ENCODE measurements at regions not wholly inside any gene's neighbourhood (a gene's known extent, or its start where the extent isn't known, plus 50 kb on each side); places are given as distances from the start of the nearest gene placed in this dataset.

GRCh38 chr2:157107460-157107859, 150.0 kb upstream of the GALNT5 start:
- H4K8ac ChIP-seq (ENCODE audit: low read depth, low read length): no peak overlapping the region
- H2BK15ac ChIP-seq (ENCODE audit: low read length): no peak overlapping the region
- no peaks in the 10 kb centered on the region for H3K4me1 ChIP-seq (ENCODE audit: control insufficient read depth in 2 of 2, insufficient read depth in 1 of 2, low read depth in 1 of 2, low read length in 2 of 2)
- H2BK5ac ChIP-seq (ENCODE audit: low read length): no peak overlapping the region
- H3K4me3 ChIP-seq (ENCODE audit: low read length in 2 of 2): no peak overlapping the region
- no peaks in the 10 kb centered on the region for H3K36me3 ChIP-seq (replicated peaks in 1 of 2; ENCODE audit: control insufficient read depth in 2 of 2, insufficient read depth in 2 of 2, low read length in 2 of 2)
- H3K18ac ChIP-seq (ENCODE audit: low read length): no peak overlapping the region
- no peak overlapping the region for H3K27ac ChIP-seq (replicated peaks; ENCODE audit: low read length)
- no peak overlapping the region for H3K14ac ChIP-seq (ENCODE audit: low read length)
- no peak overlapping the region for H3K4me2 ChIP-seq (ENCODE audit: insufficient read depth, low read length, poor library complexity, severe bottlenecking)
- no peak overlapping the region for H2BK12ac ChIP-seq (ENCODE audit: low read length)
- no peak overlapping the region for H2AFZ ChIP-seq (ENCODE audit: low read length)
- H3K79me1 ChIP-seq (ENCODE audit: low read depth, low read length): no peaks in the 10 kb centered on the region
- no peak overlapping the region for H4K91ac ChIP-seq (ENCODE audit: low read depth, low read length, poor library complexity)
- no peak for DNase-seq (ENCODE audit: low spot score)
- no peak overlapping the region for H3K4ac ChIP-seq (ENCODE audit: low read length)
- no peak overlapping the region for H3K9ac ChIP-seq (ENCODE audit: low read depth, low read length, poor library complexity)
- H3K9me3 ChIP-seq (replicated peaks in 1 of 2; ENCODE audit: control insufficient read depth in 2 of 2, insufficient read depth in 1 of 2, low read depth in 1 of 2, low read length in 2 of 2): peaks cover 0 to 1% of the 10 kb centered on the region in 2 donors
- H3K23ac ChIP-seq (ENCODE audit: low read depth, low read length, poor library complexity): no peak overlapping the region
- H3K27me3 ChIP-seq (ENCODE audit: control insufficient read depth in 3 of 3, insufficient read depth in 3 of 3, low read depth in 1 of 3, low read length in 3 of 3): no peaks in the 10 kb centered on the region
- H2BK120ac ChIP-seq (ENCODE audit: low read depth, low read length): no peak overlapping the region
- H2AK5ac ChIP-seq (ENCODE audit: low read depth, low read length): no peak overlapping the region
- WGBS, 2 donors (ENCODE audit: extremely low coverage in 2 of 2, insufficient read length in 2 of 2, insufficient replicate concordance in 1 of 2): no CpG with 5 or more reads among the region's 1 CpG

GRCh38 chr2:157107877-157108276, 149.6 kb upstream of the GALNT5 start:
- Histone ChIP-seq H3K9ac (ENCODE audit: low read depth, low read length, poor library complexity) (no peak overlapping the region), H2BK5ac (ENCODE audit: low read length) (no peak overlapping the region), H2AK5ac (ENCODE audit: low read depth, low read length) (no peak overlapping the region), H3K36me3 (replicated peaks in 1 of 2; ENCODE audit: control insufficient read depth in 2 of 2, insufficient read depth in 2 of 2, low read length in 2 of 2) (no peaks in the 10 kb centered on the region), H3K27ac (replicated peaks; ENCODE audit: low read length) (no peak overlapping the region), H2BK120ac (ENCODE audit: low read depth, low read length) (no peak overlapping the region), H3K23ac (ENCODE audit: low read depth, low read length, poor library complexity) (no peak overlapping the region), H4K8ac (ENCODE audit: low read depth, low read length) (no peak overlapping the region), H4K91ac (ENCODE audit: low read depth, low read length, poor library complexity) (no peak overlapping the region), H3K4me2 (ENCODE audit: insufficient read depth, low read length, poor library complexity, severe bottlenecking) (no peak overlapping the region), H2AFZ (ENCODE audit: low read length) (no peak overlapping the region), H3K18ac (ENCODE audit: low read length) (no peak overlapping the region), H3K79me1 (ENCODE audit: low read depth, low read length) (no peaks in the 10 kb centered on the region), H2BK12ac (ENCODE audit: low read length) (no peak overlapping the region), H3K27me3 (ENCODE audit: control insufficient read depth in 3 of 3, insufficient read depth in 3 of 3, low read depth in 1 of 3, low read length in 3 of 3) (no peaks in the 10 kb centered on the region), H2BK15ac (ENCODE audit: low read length) (no peak overlapping the region), H3K4me1 (ENCODE audit: control insufficient read depth in 2 of 2, insufficient read depth in 1 of 2, low read depth in 1 of 2, low read length in 2 of 2) (no peaks in the 10 kb centered on the region), H3K14ac (ENCODE audit: low read length) (peak overlapping the region; percentile 8), H3K4me3 (ENCODE audit: low read length in 2 of 2) (no peak overlapping the region), H3K9me3 (replicated peaks in 1 of 2; ENCODE audit: control insufficient read depth in 2 of 2, insufficient read depth in 1 of 2, low read depth in 1 of 2, low read length in 2 of 2) (peaks cover 0 to 1% of the 10 kb centered on the region in 2 donors), H3K4ac (ENCODE audit: low read length) (no peak overlapping the region)
- WGBS, 2 donors (ENCODE audit: extremely low coverage in 2 of 2, insufficient read length in 2 of 2, insufficient replicate concordance in 1 of 2): no CpG with 5 or more reads among the region's 2 CpGs
- DNase-seq (ENCODE audit: low spot score): no peak

GRCh38 chr2:157122776-157123175, 134.7 kb upstream of the GALNT5 start:
- Histone ChIP-seq H3K23ac (ENCODE audit: low read depth, low read length, poor library complexity) (no peak overlapping the region), H2AK5ac (ENCODE audit: low read depth, low read length) (no peak overlapping the region), H3K4me1 (ENCODE audit: control insufficient read depth in 2 of 2, insufficient read depth in 1 of 2, low read depth in 1 of 2, low read length in 2 of 2) (no peaks in the 10 kb centered on the region), H2BK5ac (ENCODE audit: low read length) (no peak overlapping the region), H4K91ac (ENCODE audit: low read depth, low read length, poor library complexity) (no peak overlapping the region), H3K4ac (ENCODE audit: low read length) (no peak overlapping the region), H4K8ac (ENCODE audit: low read depth, low read length) (no peak overlapping the region), H2BK12ac (ENCODE audit: low read length) (no peak overlapping the region), H3K18ac (ENCODE audit: low read length) (no peak overlapping the region), H3K9ac (ENCODE audit: low read depth, low read length, poor library complexity) (no peak overlapping the region), H2BK120ac (ENCODE audit: low read depth, low read length) (no peak overlapping the region), H3K4me3 (ENCODE audit: low read length in 2 of 2) (no peak overlapping the region), H2AFZ (ENCODE audit: low read length) (no peak overlapping the region), H3K79me1 (ENCODE audit: low read depth, low read length) (no peaks in the 10 kb centered on the region), H3K14ac (ENCODE audit: low read length) (no peak overlapping the region), H2BK15ac (ENCODE audit: low read length) (no peak overlapping the region), H3K27me3 (ENCODE audit: control insufficient read depth in 3 of 3, insufficient read depth in 3 of 3, low read depth in 1 of 3, low read length in 3 of 3) (no peaks in the 10 kb centered on the region), H3K4me2 (ENCODE audit: insufficient read depth, low read length, poor library complexity, severe bottlenecking) (no peak overlapping the region), H3K27ac (replicated peaks; ENCODE audit: low read length) (no peak overlapping the region), H3K36me3 (replicated peaks in 1 of 2; ENCODE audit: control insufficient read depth in 2 of 2, insufficient read depth in 2 of 2, low read length in 2 of 2) (no peaks in the 10 kb centered on the region), H3K9me3 (replicated peaks in 1 of 2; ENCODE audit: control insufficient read depth in 2 of 2, insufficient read depth in 1 of 2, low read depth in 1 of 2, low read length in 2 of 2) (no peaks in the 10 kb centered on the region)
- DNase-seq (ENCODE audit: low spot score): no peak
- no CpG with 5 or more reads among the region's 6 CpGs for WGBS, 2 donors (ENCODE audit: extremely low coverage in 2 of 2, insufficient read length in 2 of 2, insufficient replicate concordance in 1 of 2)

- H3K79me1 ChIP-seq (ENCODE audit: low read depth, low read length): no peaks in the 10 kb centered on the region
These were observed 132.8 kb upstream of the GALNT5 start for GRCh38 chr2:157124731-157125130.

More at GRCh38 chr2:157124731-157125130, 132.8 kb upstream of the GALNT5 start:
- Histone ChIP-seq H2BK120ac (ENCODE audit: low read depth, low read length) (no peak overlapping the region), H3K4me2 (ENCODE audit: insufficient read depth, low read length, poor library complexity, severe bottlenecking) (no peak overlapping the region), H2AFZ (ENCODE audit: low read length) (no peak overlapping the region), H3K27me3 (ENCODE audit: control insufficient read depth in 3 of 3, insufficient read depth in 3 of 3, low read depth in 1 of 3, low read length in 3 of 3) (no peaks in the 10 kb centered on the region), H3K9me3 (replicated peaks in 1 of 2; ENCODE audit: control insufficient read depth in 2 of 2, insufficient read depth in 1 of 2, low read depth in 1 of 2, low read length in 2 of 2) (no peaks in the 10 kb centered on the region), H3K27ac (replicated peaks; ENCODE audit: low read length) (no peak overlapping the region), H4K91ac (ENCODE audit: low read depth, low read length, poor library complexity) (no peak overlapping the region), H4K8ac (ENCODE audit: low read depth, low read length) (no peak overlapping the region), H2BK15ac (ENCODE audit: low read length) (no peak overlapping the region), H3K23ac (ENCODE audit: low read depth, low read length, poor library complexity) (no peak overlapping the region), H3K4ac (ENCODE audit: low read length) (no peak overlapping the region), H3K18ac (ENCODE audit: low read length) (peak overlapping the region; percentile 32), H3K14ac (ENCODE audit: low read length) (no peak overlapping the region), H2BK12ac (ENCODE audit: low read length) (no peak overlapping the region), H2AK5ac (ENCODE audit: low read depth, low read length) (no peak overlapping the region), H3K36me3 (replicated peaks in 1 of 2; ENCODE audit: control insufficient read depth in 2 of 2, insufficient read depth in 2 of 2, low read length in 2 of 2) (no peaks in the 10 kb centered on the region), H3K9ac (ENCODE audit: low read depth, low read length, poor library complexity) (no peak overlapping the region), H3K4me3 (ENCODE audit: low read length in 2 of 2) (no peak overlapping the region), H2BK5ac (ENCODE audit: low read length) (no peak overlapping the region), H3K4me1 (ENCODE audit: control insufficient read depth in 2 of 2, insufficient read depth in 1 of 2, low read depth in 1 of 2, low read length in 2 of 2) (no peaks in the 10 kb centered on the region)
- no peak for DNase-seq (ENCODE audit: low spot score)
- WGBS, 2 donors (ENCODE audit: extremely low coverage in 2 of 2, insufficient read length in 2 of 2, insufficient replicate concordance in 1 of 2): no CpG with 5 or more reads among the region's 2 CpGs
